Endodermal cell (in vitro differentiated cells): ENCODE measurements at regions not wholly inside any gene's neighbourhood (a gene's known extent, or its start where the extent isn't known, plus 50 kb on each side); places are given as distances from the start of the nearest gene placed in this dataset.

Experiments
- DNase-seq: peaks from one replicate; pipeline ENCODE4 v3.0.0-alpha.2; 2017
- H3K27ac ChIP-seq: 2 replicates; pipeline ENCODE4 v1.5.1; 2013; ENCODE audit warnings: mild to moderate bottlenecking, low read depth, low read length, moderate library complexity
- H3K27me3 ChIP-seq: 2 replicates; pipeline ENCODE4 v1.6.1; 2013; ENCODE audit warnings: mild to moderate bottlenecking, low read length, moderate library complexity; ENCODE audit not compliant: insufficient read depth, control insufficient read depth, poor library complexity, severe bottlenecking
- H3K36me3 ChIP-seq: 2 replicates; pipeline ENCODE4 v1.7.0; 2013; ENCODE audit warnings: mild to moderate bottlenecking, low read length, moderate library complexity; ENCODE audit not compliant: control insufficient read depth, insufficient read depth
- H3K4me1 ChIP-seq: one replicate; pipeline ENCODE4 v1.7.0; 2013; ENCODE audit warnings: low read length; ENCODE audit not compliant: control insufficient read depth, insufficient read depth
- H3K4me3 ChIP-seq: 2 replicates; pipeline ENCODE4 v1.5.1; 2013; ENCODE audit warnings: mild to moderate bottlenecking, low read length, moderate library complexity
- H3K9ac ChIP-seq: 2 replicates; pipeline ENCODE4 v1.6.1; 2013; ENCODE audit warnings: mild to moderate bottlenecking, low read length, moderate library complexity; ENCODE audit not compliant: poor library complexity, severe bottlenecking; ENCODE audit errors: extremely low read depth
- H3K9me3 ChIP-seq: 2 replicates; pipeline ENCODE4 v1.6.1; 2013; ENCODE audit warnings: mild to moderate bottlenecking, low read length, moderate library complexity; ENCODE audit not compliant: control insufficient read depth
- H3K27ac Mint-ChIP-seq: 2 replicates; pipeline ENCODE4 v1.8.0; 2020; ENCODE audit warnings: mixed read lengths
- H3K27me3 Mint-ChIP-seq: 2 replicates; pipeline ENCODE4 v1.8.0; 2021; ENCODE audit warnings: mild to moderate bottlenecking, mixed read lengths; ENCODE audit not compliant: insufficient read depth
- H3K36me3 Mint-ChIP-seq: 2 replicates; pipeline ENCODE4 v1.8.0; 2020; ENCODE audit warnings: low read depth, mixed read lengths
- H3K4me1 Mint-ChIP-seq: 2 replicates; pipeline ENCODE4 v1.8.0; 2020; ENCODE audit warnings: mixed read lengths
- H3K4me3 Mint-ChIP-seq: 2 replicates; pipeline ENCODE4 v1.8.0; 2020; ENCODE audit warnings: mild to moderate bottlenecking, moderate library complexity, mixed read lengths
- H3K9me3 Mint-ChIP-seq: 2 replicates; pipeline ENCODE4 v1.8.0; 2020; ENCODE audit warnings: mild to moderate bottlenecking, mixed read lengths
- CTCF ChIP-seq: fragments of 200-600 bp; sonication (generic); conservative IDR thresholded peaks from 2 replicates; pipeline ENCODE4 v1.5.0; 2021; ENCODE audit warnings: antibody characterized with exemption, mild to moderate bottlenecking
- WGBS, 2 experiments: methylation state at CpG; one replicate each; pipeline versions ENCODE4 v1.1.5 to v1.1.7; 2013; ENCODE audit warnings: missing lambda C conversion rate in 2 of 2, mixed read lengths in 1 of 2; ENCODE audit not compliant: insufficient coverage in 1 of 2, insufficient read length in 1 of 2; 5-methylcytosine and 5-hydroxymethylcytosine counted together

GRCh38 chr4:129862461-129862860, 766.5 kb downstream of the C4orf33 start:
- no peak overlapping the region for H3K27ac Mint-ChIP-seq
- no peak overlapping the region for H3K27ac ChIP-seq
- peaks cover 13% of the 10 kb centered on the region for H3K4me1 Mint-ChIP-seq
- H3K9ac ChIP-seq = no peak overlapping the region
- WGBS, 2 experiments = 55% methylated on average over 1 of the region's 1 CpG; no CpG with 5 or more reads in 1 of the 2 experiments
- H3K9me3 ChIP-seq = no peaks in the 10 kb centered on the region
- no peaks in the 10 kb centered on the region for H3K27me3 Mint-ChIP-seq
- no peaks in the 10 kb centered on the region for H3K27me3 ChIP-seq
- no peaks in the 10 kb centered on the region for H3K36me3 Mint-ChIP-seq
- no peaks in the 10 kb centered on the region for H3K36me3 ChIP-seq
- no peak for TF ChIP-seq CTCF
- H3K9me3 Mint-ChIP-seq = peaks cover 7% of the 10 kb centered on the region
- H3K4me3 ChIP-seq = no peak overlapping the region
- DNase-seq = no peak
- peaks cover 3% of the 10 kb centered on the region for H3K4me1 ChIP-seq
- H3K4me3 Mint-ChIP-seq = no peak overlapping the region

- Histone ChIP-seq H3K36me3 (no peaks in the 10 kb centered on the region), H3K27me3 (no peaks in the 10 kb centered on the region), H3K4me1 (peaks cover 3% of the 10 kb centered on the region), H3K9ac (no peak overlapping the region), H3K9me3 (no peaks in the 10 kb centered on the region), H3K4me3 (no peak overlapping the region), H3K27ac (no peak overlapping the region)
- Mint-ChIP-seq H3K36me3 (no peaks in the 10 kb centered on the region), H3K4me1 (peaks cover 13% of the 10 kb centered on the region), H3K27me3 (no peaks in the 10 kb centered on the region), H3K9me3 (peaks cover 2% of the 10 kb centered on the region), H3K4me3 (no peak overlapping the region), H3K27ac (no peak overlapping the region)
- no peak for TF ChIP-seq CTCF
- DNase-seq = no peak
- 40 to 57% methylated on average over 2 to 3 of the region's 3 CpGs for WGBS, 2 experiments
Observed at GRCh38 chr4:129863206-129863605, 767.3 kb downstream of the C4orf33 start.

- Histone ChIP-seq H3K27ac (no peak overlapping the region), H3K9me3 (no peaks in the 10 kb centered on the region), H3K9ac (no peak overlapping the region), H3K4me3 (no peak overlapping the region), H3K36me3 (no peaks in the 10 kb centered on the region), H3K4me1 (no peaks in the 10 kb centered on the region), H3K27me3 (no peaks in the 10 kb centered on the region)
- H3K4me1 Mint-ChIP-seq = no peaks in the 10 kb centered on the region
- H3K36me3 Mint-ChIP-seq = no peaks in the 10 kb centered on the region
- DNase-seq = no peak
- 89 to 100% methylated on average over 1 to 3 of the region's 3 CpGs for WGBS, 2 experiments
- H3K4me3 Mint-ChIP-seq = no peak overlapping the region
- no peaks in the 10 kb centered on the region for H3K27me3 Mint-ChIP-seq
- TF ChIP-seq CTCF = no peak
- H3K27ac Mint-ChIP-seq = no peak overlapping the region
- no peaks in the 10 kb centered on the region for H3K9me3 Mint-ChIP-seq
Observed at GRCh38 chr4:129883996-129884395, 788.0 kb downstream of the C4orf33 start.
